ENCODE measurements at regions not wholly inside any gene's neighbourhood (a gene's known extent, or its start where the extent isn't known, plus 50 kb on each side); places are given as distances from the start of the nearest gene placed in this dataset.

DNA sequence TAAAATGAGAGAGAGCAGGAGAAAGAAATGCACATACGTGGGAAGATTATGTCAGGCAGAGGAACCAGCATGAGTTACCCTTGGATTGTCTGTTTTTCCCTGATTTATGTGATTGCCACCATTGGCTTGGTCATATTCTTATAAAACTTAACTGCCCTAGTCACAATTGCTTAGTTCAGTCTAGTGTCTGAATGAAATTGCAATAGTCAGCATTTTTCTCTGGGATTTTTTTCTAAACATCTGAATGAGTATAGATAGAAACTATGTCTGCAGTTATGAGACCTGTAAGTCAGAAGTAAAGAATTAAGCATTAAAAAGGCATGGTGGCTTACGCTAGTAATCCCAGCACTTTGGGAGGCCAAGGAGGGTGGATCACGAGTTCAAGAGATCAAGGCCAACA, 889.8 kb downstream of the PLA2G4A start:
- TF ChIP-seq CTCF (IDR thresholded peaks at IDR 0.05; ENCODE audit: low read depth, low read length) (no peak), EZH2phosphoT487 (IDR thresholded peaks at IDR 0.05; ENCODE audit: low read depth) (no peak)

All from OCI-LY3 (cell line).